GM23338 (cell line): ENCODE measurements at regions not wholly inside any gene's neighbourhood (a gene's known extent, or its start where the extent isn't known, plus 50 kb on each side); places are given as distances from the start of the nearest gene placed in this dataset.

Experiments
- ATAC-seq: fragments of 200-7000 bp; cut with Tn5 transposase; 3 replicates; pipeline ENCODE4 v1.9.1; 2020
- DNase-seq: peaks from one replicate; pipeline ENCODE4 v3.0.0-alpha.2; 2015; ENCODE audit warnings: low spot score
- H2AFZ ChIP-seq: fragments of 200-600 bp; sonication (generic); 2 replicates; pipeline ENCODE4 v1.8.0; 2016; ENCODE audit warnings: antibody characterized with exemption, mild to moderate bottlenecking, moderate library complexity
- H3F3A ChIP-seq: fragments of 200-600 bp; sonication (generic); replicated peaks from 2 replicates; pipeline ENCODE4 v1.8.0; 2017; ENCODE audit warnings: antibody characterized with exemption, mixed run types, low read depth
- H3K27ac ChIP-seq: fragments of 200-600 bp; sonication (generic); 2 replicates; pipeline ENCODE4 v1.6.1; 2016; ENCODE audit warnings: low read depth
- H3K27me3 ChIP-seq: fragments of 200-600 bp; sonication (generic); 2 replicates; pipeline ENCODE4 v1.8.0; 2016; ENCODE audit warnings: mild to moderate bottlenecking, mixed run types, moderate library complexity; ENCODE audit not compliant: insufficient read depth
- H3K36me3 ChIP-seq: fragments of 200-600 bp; sonication (generic); 2 replicates; pipeline ENCODE4 v1.8.0; 2016; ENCODE audit warnings: mild to moderate bottlenecking; ENCODE audit not compliant: insufficient read depth
- H3K4me1 ChIP-seq: fragments of 200-600 bp; sonication (generic); 2 replicates; pipeline ENCODE4 v1.8.0; 2016; ENCODE audit warnings: mild to moderate bottlenecking, moderate library complexity; ENCODE audit not compliant: insufficient read depth
- H3K4me2 ChIP-seq: fragments of 200-600 bp; sonication (generic); 2 replicates; pipeline ENCODE4 v1.7.1; 2017; ENCODE audit warnings: mixed run types
- H3K4me3 ChIP-seq: fragments of 200-600 bp; sonication (generic); 2 replicates; pipeline ENCODE4 v1.6.1; 2016; ENCODE audit warnings: mixed run types
- H3K79me2 ChIP-seq: fragments of 200-600 bp; sonication (generic); replicated peaks from 2 replicates; pipeline ENCODE4 v1.8.0; 2017; ENCODE audit warnings: mild to moderate bottlenecking; ENCODE audit not compliant: insufficient read depth
- H3K9me2 ChIP-seq: fragments of 200-600 bp; sonication (generic); 2 replicates; pipeline ENCODE4 v1.8.0; 2017; ENCODE audit not compliant: insufficient read depth
- H4K20me1 ChIP-seq: fragments of 200-600 bp; sonication (generic); replicated peaks from 2 replicates; pipeline ENCODE4 v1.8.0; 2017; ENCODE audit warnings: mild to moderate bottlenecking; ENCODE audit not compliant: insufficient read depth
- H3K27ac Mint-ChIP-seq: 2 replicates; pipeline ENCODE4 v1.8.0; 2020; ENCODE audit warnings: inconsistent platforms, mild to moderate bottlenecking, moderate library complexity, mixed read lengths
- H3K27me3 Mint-ChIP-seq: 3 replicates; pipeline ENCODE4 v1.8.0; 2022; ENCODE audit warnings: low read depth, mild to moderate bottlenecking, moderate library complexity, mixed read lengths, inconsistent platforms; ENCODE audit not compliant: insufficient read depth, poor library complexity
- H3K36me3 Mint-ChIP-seq: 3 replicates; pipeline ENCODE4 v1.8.0; 2021; ENCODE audit warnings: low read depth, mild to moderate bottlenecking, inconsistent platforms, moderate library complexity, mixed read lengths
- H3K4me1 Mint-ChIP-seq: 3 replicates; pipeline ENCODE4 v1.8.0; 2020; ENCODE audit warnings: mild to moderate bottlenecking, inconsistent platforms, mixed read lengths
- H3K4me3 Mint-ChIP-seq: 3 replicates; pipeline ENCODE4 v1.8.0; 2021; ENCODE audit warnings: moderate library complexity, mild to moderate bottlenecking, inconsistent platforms, mixed read lengths
- H3K9me3 Mint-ChIP-seq: 3 replicates; pipeline ENCODE4 v1.8.0; 2020; ENCODE audit warnings: moderate library complexity, mild to moderate bottlenecking, inconsistent platforms, mixed read lengths
- CREB1 ChIP-seq: fragments of 250-450 bp; sonication (Bioruptor Pico); IDR thresholded peaks from 2 replicates; pipeline ENCODE4 v1.5.0; 2020; ENCODE audit warnings: low read depth, mild to moderate bottlenecking, moderate library complexity
- CTCF ChIP-seq, 2 experiments: fragments of 200-600 bp in 1 of 2; sonication (generic) in 1 of 2; conservative IDR thresholded peaks; 2 replicates each; pipeline versions ENCODE4 v1.5.1 to v1.6.1; 2016 to 2017; ENCODE audit warnings: antibody characterized with exemption in 2 of 2, low read depth in 2 of 2, mild to moderate bottlenecking in 2 of 2, moderate library complexity in 1 of 2
- EZH2 ChIP-seq: fragments of 200-600 bp; sonication (generic); IDR thresholded peaks from one replicate; pipeline ENCODE4 v1.8.0; 2017; ENCODE audit warnings: antibody characterized with exemption, mild to moderate bottlenecking, low read depth; ENCODE audit not compliant: unreplicated experiment
- JUNB ChIP-seq: IDR thresholded peaks from one replicate; pipeline ENCODE4 v1.6.1; 2016; ENCODE audit warnings: antibody characterized with exemption; ENCODE audit not compliant: unreplicated experiment
- REST ChIP-seq: IDR thresholded peaks from one replicate; pipeline ENCODE4 v1.6.1; 2018; ENCODE audit warnings: antibody characterized with exemption; ENCODE audit not compliant: unreplicated experiment
- STAT1 ChIP-seq: IDR thresholded peaks from one replicate; pipeline ENCODE4 v1.6.1; 2016; ENCODE audit warnings: antibody characterized with exemption; ENCODE audit not compliant: unreplicated experiment
- ZNF114 ChIP-seq: fragments of 250-450 bp; sonication (Bioruptor Pico); IDR thresholded peaks from 2 replicates; pipeline ENCODE4 v1.5.0; 2020; ENCODE audit warnings: mild to moderate bottlenecking, moderate library complexity
- ZNF331 ChIP-seq: fragments of 250-450 bp; sonication (Bioruptor Pico); IDR thresholded peaks from 2 replicates; pipeline ENCODE4 v1.5.0; 2020; ENCODE audit warnings: low read depth, mild to moderate bottlenecking, moderate library complexity
- ZNF462 ChIP-seq: fragments of 250-450 bp; sonication (Bioruptor Pico); IDR thresholded peaks from 2 replicates; pipeline ENCODE4 v1.5.0; 2020; ENCODE audit warnings: mild to moderate bottlenecking, moderate library complexity

- no peak overlapping the region for H3K27ac ChIP-seq
- H3K9me2 ChIP-seq, result no peaks in the 10 kb centered on the region
- TF ChIP-seq ZNF114 (CRISPR knock-in tag) (no peak), EZH2 (no peak), CREB1 (CRISPR knock-in tag) (no peak), CTCF (conservative IDR thresholded peaks at IDR 0.05; ENCODE audit: low read depth in 2 of 2) (no peak), JUNB (no peak), ZNF331 (CRISPR knock-in tag) (no peak)
- no peak overlapping the region for H3K4me3 ChIP-seq
- Mint-ChIP-seq H3K4me3 (no peak overlapping the region), H3K27me3 (no peaks in the 10 kb centered on the region), H3K4me1 (no peaks in the 10 kb centered on the region), H3K27ac (no peak overlapping the region), H3K36me3 (no peaks in the 10 kb centered on the region), H3K9me3 (no peaks in the 10 kb centered on the region)
- H3K4me1 ChIP-seq, result no peaks in the 10 kb centered on the region
- H4K20me1 ChIP-seq, result no peaks in the 10 kb centered on the region
- no peak overlapping the region for H3K4me2 ChIP-seq
- H3K79me2 ChIP-seq, result no peaks in the 10 kb centered on the region
- no peaks in the 10 kb centered on the region for H3F3A ChIP-seq
- no peak overlapping the region for H2AFZ ChIP-seq
- no peak for ATAC-seq
- no peaks in the 10 kb centered on the region for H3K36me3 ChIP-seq
- DNase-seq, result no peak
- no peaks in the 10 kb centered on the region for H3K27me3 ChIP-seq
Observed at GRCh38 chr15:57796146-57796545, 89.6 kb downstream of the POLR2M start.

- no peak for ATAC-seq
- no peaks in the 10 kb centered on the region for H3K4me1 Mint-ChIP-seq
Observed at GRCh38 chr15:57797110-57797509, 90.6 kb downstream of the POLR2M start.

More at GRCh38 chr15:57797110-57797509, 90.6 kb downstream of the POLR2M start:
- DNase-seq, result no peak
- Mint-ChIP-seq H3K36me3 (no peaks in the 10 kb centered on the region), H3K9me3 (no peaks in the 10 kb centered on the region), H3K27ac (no peak overlapping the region), H3K27me3 (no peaks in the 10 kb centered on the region), H3K4me3 (no peak overlapping the region)
- no peak overlapping the region for H3K4me3 ChIP-seq
- no peaks in the 10 kb centered on the region for H4K20me1 ChIP-seq
- no peak overlapping the region for H3K27ac ChIP-seq
- H3K79me2 ChIP-seq, result no peaks in the 10 kb centered on the region
- TF ChIP-seq ZNF462 (no peak), ZNF114 (CRISPR knock-in tag) (no peak), EZH2 (no peak), STAT1 (no peak), REST (no peak)
- H3K4me1 ChIP-seq, result no peaks in the 10 kb centered on the region
- no peak overlapping the region for H3K4me2 ChIP-seq
- no peaks in the 10 kb centered on the region for H3K27me3 ChIP-seq
- H3K9me2 ChIP-seq, result no peaks in the 10 kb centered on the region
- H3F3A ChIP-seq, result no peaks in the 10 kb centered on the region
- H2AFZ ChIP-seq, result no peak overlapping the region
- no peaks in the 10 kb centered on the region for H3K36me3 ChIP-seq
